ENCODE measurements at regions not wholly inside any gene's neighbourhood (a gene's known extent, or its start where the extent isn't known, plus 50 kb on each side); places are given as distances from the start of the nearest gene placed in this dataset.

DNA sequence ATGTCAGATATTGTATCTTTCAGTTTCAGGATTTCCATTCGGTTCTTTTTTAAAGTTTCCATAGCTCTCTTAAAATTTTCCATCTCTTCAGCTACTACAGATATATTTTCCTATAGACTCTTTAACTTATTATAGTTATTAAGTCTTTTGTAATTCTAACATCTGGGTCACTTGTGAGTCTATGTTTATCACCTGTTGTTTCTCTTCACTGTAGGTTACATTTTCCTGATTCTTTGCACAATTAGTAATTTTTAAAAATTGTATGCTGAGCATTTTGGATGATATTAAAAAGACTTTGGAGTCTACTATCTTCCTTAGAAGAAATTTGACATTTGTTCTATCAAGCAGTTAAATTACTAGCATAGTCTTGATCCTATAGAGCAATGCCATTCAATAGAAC, 140.7 kb downstream of the QRSL1 start:
- no peaks in the 10 kb centered on the region for H3K9me2 ChIP-seq (ENCODE audit: insufficient read depth)

DNA sequence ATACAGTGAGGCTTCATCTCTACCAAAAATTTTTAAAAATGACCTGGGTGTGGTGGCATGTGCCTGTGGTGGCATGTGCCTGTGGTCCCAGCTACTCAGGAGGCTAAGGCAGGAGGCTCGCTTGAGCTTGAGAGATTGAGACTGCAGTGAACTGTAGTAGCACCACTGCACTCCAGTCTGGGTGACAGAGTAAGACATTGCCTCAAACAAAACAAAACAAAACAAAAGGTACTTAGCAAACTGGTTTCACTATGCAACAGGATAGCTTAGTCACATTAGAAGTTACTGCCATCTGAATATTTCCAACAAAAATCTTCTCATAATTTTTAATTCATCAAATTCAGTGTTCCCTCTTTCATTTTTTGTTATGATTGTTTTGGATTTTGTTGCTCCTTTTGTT, 137.9 kb downstream of the QRSL1 start:
- no peaks in the 10 kb centered on the region for H3F3A ChIP-seq (ENCODE audit: insufficient read depth, low read depth)
- ChIA-PET CTCF (no interaction called here), POLR2A (ENCODE audit: unreplicated experiment) (no interaction called here)
- no peaks in the 10 kb centered on the region for H3K9me2 ChIP-seq (ENCODE audit: insufficient read depth)
- H3K4me1 ChIP-seq (replicated peaks; ENCODE audit: insufficient read depth) = no peaks in the 10 kb centered on the region
- BruUV-seq (replicated peaks) = no TSS peak
- H3K4me3 ChIP-seq = no peak overlapping the region
- no peak for DNase-seq
- TF ChIP-seq, protein P1, sequence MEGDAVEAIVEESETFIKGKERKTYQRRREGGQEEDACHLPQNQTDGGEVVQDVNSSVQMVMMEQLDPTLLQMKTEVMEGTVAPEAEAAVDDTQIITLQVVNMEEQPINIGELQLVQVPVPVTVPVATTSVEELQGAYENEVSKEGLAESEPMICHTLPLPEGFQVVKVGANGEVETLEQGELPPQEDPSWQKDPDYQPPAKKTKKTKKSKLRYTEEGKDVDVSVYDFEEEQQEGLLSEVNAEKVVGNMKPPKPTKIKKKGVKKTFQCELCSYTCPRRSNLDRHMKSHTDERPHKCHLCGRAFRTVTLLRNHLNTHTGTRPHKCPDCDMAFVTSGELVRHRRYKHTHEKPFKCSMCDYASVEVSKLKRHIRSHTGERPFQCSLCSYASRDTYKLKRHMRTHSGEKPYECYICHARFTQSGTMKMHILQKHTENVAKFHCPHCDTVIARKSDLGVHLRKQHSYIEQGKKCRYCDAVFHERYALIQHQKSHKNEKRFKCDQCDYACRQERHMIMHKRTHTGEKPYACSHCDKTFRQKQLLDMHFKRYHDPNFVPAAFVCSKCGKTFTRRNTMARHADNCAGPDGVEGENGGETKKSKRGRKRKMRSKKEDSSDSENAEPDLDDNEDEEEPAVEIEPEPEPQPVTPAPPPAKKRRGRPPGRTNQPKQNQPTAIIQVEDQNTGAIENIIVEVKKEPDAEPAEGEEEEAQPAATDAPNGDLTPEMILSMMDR (conservative IDR thresholded peaks at IDR 0.05) = no peak
- TF ChIP-seq EZH2 (IDR thresholded peaks at IDR 0.05; ENCODE audit: low read depth) = no peak
- no peak overlapping the region for H3K4me2 ChIP-seq
- no peak overlapping the region for H3K27ac ChIP-seq
- H3K9me3 ChIP-seq (ENCODE audit: insufficient read depth, low read depth) = peaks cover 12% of the 10 kb centered on the region
- intact Hi-C loops (cut with micrococcal nuclease; ENCODE audit: unreplicated experiment) = no loop called here
- H3K79me2 ChIP-seq (ENCODE audit: low read depth) = no peaks in the 10 kb centered on the region
- no peaks in the 10 kb centered on the region for H3K36me3 ChIP-seq (ENCODE audit: low read depth)
- no peaks in the 10 kb centered on the region for H3K27me3 ChIP-seq (ENCODE audit: insufficient read depth, low read depth)
- no peak overlapping the region for H2AFZ ChIP-seq
- no peaks in the 10 kb centered on the region for H4K20me1 ChIP-seq (ENCODE audit: insufficient read depth)

More for the DNA sequence above, 140.7 kb downstream of the QRSL1 start:
- no peaks in the 10 kb centered on the region for H3K79me2 ChIP-seq (ENCODE audit: low read depth)
- peaks cover 12% of the 10 kb centered on the region for H3K9me3 ChIP-seq (ENCODE audit: insufficient read depth, low read depth)
- TF ChIP-seq, protein P1 (conservative IDR thresholded peaks at IDR 0.05) = no peak
- TF ChIP-seq EZH2 (IDR thresholded peaks at IDR 0.05; ENCODE audit: low read depth) = no peak
- DNase-seq = no peak
- peaks cover 17% of the 10 kb centered on the region for H3F3A ChIP-seq (ENCODE audit: insufficient read depth, low read depth)
- BruUV-seq (replicated peaks) = no TSS peak
- no peak overlapping the region for H3K4me2 ChIP-seq
- ChIA-PET POLR2A (ENCODE audit: unreplicated experiment) (no interaction called here), CTCF (no interaction called here)
- H3K4me3 ChIP-seq = no peak overlapping the region
- peaks cover 22% of the 10 kb centered on the region for H3K4me1 ChIP-seq (replicated peaks; ENCODE audit: insufficient read depth)
- H3K27ac ChIP-seq = no peak overlapping the region
- no peaks in the 10 kb centered on the region for H3K36me3 ChIP-seq (ENCODE audit: low read depth)
- no peak overlapping the region for H2AFZ ChIP-seq
- no peaks in the 10 kb centered on the region for H4K20me1 ChIP-seq (ENCODE audit: insufficient read depth)
- intact Hi-C loops (cut with micrococcal nuclease; ENCODE audit: unreplicated experiment) = no loop called here
- no peaks in the 10 kb centered on the region for H3K27me3 ChIP-seq (ENCODE audit: insufficient read depth, low read depth)

DNA sequence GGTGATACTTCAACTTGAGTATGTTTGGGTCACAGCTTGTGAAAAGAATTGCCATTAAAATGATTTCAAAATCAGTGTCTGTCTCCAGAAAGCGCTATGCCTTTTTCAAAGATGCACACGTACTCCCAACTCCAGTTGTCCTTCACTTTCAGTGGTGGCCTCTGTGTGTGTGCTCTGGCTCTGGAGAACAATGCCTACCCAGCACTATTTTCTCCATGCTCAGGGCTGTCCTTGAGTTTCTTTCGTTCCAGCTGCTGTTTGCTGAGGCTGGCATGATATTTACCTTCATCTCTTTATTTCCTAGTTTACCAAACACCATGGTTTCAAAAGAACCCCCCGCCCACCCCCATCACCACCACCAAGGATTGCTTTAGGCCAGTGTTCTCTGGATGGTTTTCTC, 136.8 kb downstream of the QRSL1 start:
- Histone ChIP-seq H4K20me1 (ENCODE audit: insufficient read depth) (no peaks in the 10 kb centered on the region), H2AFZ (no peak overlapping the region), H3K27me3 (ENCODE audit: insufficient read depth, low read depth) (no peaks in the 10 kb centered on the region), H3K4me1 (replicated peaks; ENCODE audit: insufficient read depth) (no peaks in the 10 kb centered on the region), H3K4me3 (no peak overlapping the region), H3F3A (ENCODE audit: insufficient read depth, low read depth) (no peaks in the 10 kb centered on the region), H3K4me2 (no peak overlapping the region), H3K79me2 (ENCODE audit: low read depth) (no peaks in the 10 kb centered on the region), H3K27ac (no peak overlapping the region), H3K9me2 (ENCODE audit: insufficient read depth) (no peaks in the 10 kb centered on the region), H3K9me3 (ENCODE audit: insufficient read depth, low read depth) (peaks cover 12% of the 10 kb centered on the region), H3K36me3 (ENCODE audit: low read depth) (no peaks in the 10 kb centered on the region)
- DNase-seq = no peak
- no TSS peak for BruUV-seq (replicated peaks)
- intact Hi-C loops (cut with micrococcal nuclease; ENCODE audit: unreplicated experiment) = no loop called here
- POLR2A ChIA-PET (ENCODE audit: unreplicated experiment) = no interaction called here
- TF ChIP-seq EZH2 (IDR thresholded peaks at IDR 0.05; ENCODE audit: low read depth) = no peak
- TF ChIP-seq, protein P1 (conservative IDR thresholded peaks at IDR 0.05) = no peak
- CTCF ChIA-PET = no interaction called here

All from PC-9 (cell line).